ENCODE measurements at regions not wholly inside any gene's neighbourhood (a gene's known extent, or its start where the extent isn't known, plus 50 kb on each side); places are given as distances from the start of the nearest gene placed in this dataset.

GRCh38 chr14:30179381-30180130 lies 251.9 kb upstream of the PRKD1 start:
- no peak overlapping the region for H3K9ac ChIP-seq (ENCODE audit: control insufficient read depth, insufficient read depth, low read length)
- FAIRE-seq (no peak), ATAC-seq (no peak), DNase-seq (ENCODE audit: low read depth, low spot score) (no peak)
- no peaks in the 10 kb centered on the region for H3K36me3 ChIP-seq (ENCODE audit: control insufficient read depth in 2 of 2, insufficient read depth in 2 of 2, low read length in 1 of 2)
- WGBS (ENCODE audit: insufficient coverage, insufficient replicate concordance, low lambda C conversion rate, missing lambda C conversion rate): 1% methylated on average over 4 of the region's 4 CpGs
- TF ChIP-seq ZNF274 (IDR thresholded peaks at IDR 0.05; ENCODE audit: insufficient read depth, insufficient read length) (no peak), RB1 (IDR thresholded peaks at IDR 0.05; ENCODE audit: borderline replicate concordance) (no peak), PBX3 (IDR thresholded peaks at IDR 0.05; ENCODE audit: insufficient replicate concordance, low read depth, low read length) (no peak), FOS (IDR thresholded peaks at IDR 0.05; ENCODE audit: borderline replicate concordance, extremely low read depth, insufficient read length) (no peak), RFX5 (IDR thresholded peaks at IDR 0.05; ENCODE audit: low read depth, low read length) (no peak), RUNX3 (IDR thresholded peaks at IDR 0.05; ENCODE audit: low read length) (no peak), STAT3 (IDR thresholded peaks at IDR 0.05; ENCODE audit: low read depth, low read length) (no peak), KDM1A (IDR thresholded peaks at IDR 0.05; ENCODE audit: borderline replicate concordance) (no peak), TAF1 (IDR thresholded peaks at IDR 0.05; ENCODE audit: borderline replicate concordance, low read depth, low read length) (no peak), PML (IDR thresholded peaks at IDR 0.05; ENCODE audit: low read length) (no peak), ZNF687 (IDR thresholded peaks at IDR 0.05) (no peak), ASH2L (IDR thresholded peaks at IDR 0.05; ENCODE audit: borderline replicate concordance, low read depth) (no peak), CHD1 (IDR thresholded peaks at IDR 0.05; ENCODE audit: low read depth, low read length) (no peak), ZNF592 (IDR thresholded peaks at IDR 0.05) (no peak), MEF2A (IDR thresholded peaks at IDR 0.05; ENCODE audit: insufficient read depth, low read depth, low read length) (no peak), SUPT20H (IDR thresholded peaks at IDR 0.05; ENCODE audit: borderline replicate concordance, control insufficient read depth, low read depth, low read length) (no peak)
- no TSS peak for BruUV-seq (replicated peaks)
- no peak overlapping the region for H3K4me3 ChIP-seq
- CTCF ChIA-PET: no interaction called here
- no peaks in the 10 kb centered on the region for H3K27me3 ChIP-seq (replicated peaks in 1 of 2; ENCODE audit: control insufficient read depth in 2 of 2, insufficient read depth in 2 of 2, low read length in 1 of 2)
- no peak overlapping the region for H2AFZ ChIP-seq (ENCODE audit: control insufficient read depth, low read depth, low read length)
- no peaks in the 10 kb centered on the region for H3K79me2 ChIP-seq (ENCODE audit: control insufficient read depth, insufficient read depth, low read length)
- RAD21 ChIA-PET (ENCODE audit: unreplicated experiment): no interaction called here
- H3K4me2 ChIP-seq (ENCODE audit: control insufficient read depth, insufficient read depth): no peak overlapping the region
- H3K4me1 ChIP-seq (ENCODE audit: control insufficient read depth, insufficient read depth, low read length): no peaks in the 10 kb centered on the region
- POLR2A ChIA-PET: no interaction called here
- SMC1A ChIA-PET (ENCODE audit: uncharacterized antibody, unreplicated experiment): no interaction called here
- no peaks in the 10 kb centered on the region for H4K20me1 ChIP-seq (ENCODE audit: control insufficient read depth, insufficient read depth)
- H3K9me3 ChIP-seq (replicated peaks; ENCODE audit: control insufficient read depth, insufficient read depth, low read length): no peaks in the 10 kb centered on the region
- H3K27ac ChIP-seq (ENCODE audit: control insufficient read depth, insufficient read depth): no peak overlapping the region
- in situ Hi-C loops (cut with MboI): no loop called here
- intact Hi-C loops (cut with micrococcal nuclease; ENCODE audit: unreplicated experiment): no loop called here

All from GM12878 (cell line).